HCT116 (cell line): ENCODE measurements at regions not wholly inside any gene's neighbourhood (a gene's known extent, or its start where the extent isn't known, plus 50 kb on each side); places are given as distances from the start of the nearest gene placed in this dataset.
"Not testable (repeated sequence)": the region's sequence is repeated elsewhere in the genome, so short reads cannot be mapped to it uniquely, and the experiment has no call there.

Experiments used
- ATF3 ChIP-seq: IDR thresholded peaks from 2 replicates; pipeline ENCODE4 v1.6.1; 2012
- CTCF ChIP-seq, 3 experiments: fragments of 200-600 bp in 1 of 3; sonication (generic) in 1 of 3; IDR thresholded peaks in 2 of 3; conservative IDR thresholded peaks in 1 of 3; 2 replicates each; pipeline ENCODE4 v1.5.1; 2012 to 2017; ENCODE audit warnings: low read depth in 2 of 3, low read length in 2 of 3, antibody characterized with exemption in 1 of 3, borderline replicate concordance in 1 of 3, control low read depth in 1 of 3, mild to moderate bottlenecking in 1 of 3, mixed read lengths in 1 of 3, mixed run types in 1 of 3, moderate library complexity in 1 of 3; ENCODE audit not compliant: insufficient read depth in 1 of 3
- EZH2 ChIP-seq: fragments of 200-600 bp; sonication (generic); IDR thresholded peaks from 2 replicates; pipeline ENCODE4 v1.6.1; 2017; ENCODE audit warnings: antibody characterized with exemption, mixed run types
- MAX ChIP-seq: IDR thresholded peaks from 2 replicates; pipeline ENCODE4 v1.6.1; 2012
- POLR2A ChIP-seq: IDR thresholded peaks from 2 replicates; pipeline ENCODE4 v1.7.0; 2011; ENCODE audit warnings: borderline replicate concordance; ENCODE audit not compliant: insufficient read depth, insufficient read length; ENCODE audit errors: extremely low read depth
- RAD21 ChIP-seq: IDR thresholded peaks from 2 replicates; pipeline ENCODE4 v1.6.1; 2012; ENCODE audit warnings: low read depth, mild to moderate bottlenecking
- REST ChIP-seq: IDR thresholded peaks from 2 replicates; pipeline ENCODE4 v1.6.1; 2012; ENCODE audit warnings: low read depth
- TCF7L2 ChIP-seq: IDR thresholded peaks from 2 replicates; pipeline ENCODE4 v1.7.0; 2011; ENCODE audit warnings: borderline replicate concordance, inconsistent platforms; ENCODE audit not compliant: insufficient read depth, insufficient read length; ENCODE audit errors: extremely low read depth

- TF ChIP-seq EZH2; POLR2A; CTCF (IDR thresholded peaks at IDR 0.05 in 2 of 3, conservative IDR thresholded peaks at IDR 0.05 in 1 of 3; ENCODE audit: borderline replicate concordance in 1 of 3, insufficient read depth in 1 of 3, low read depth in 2 of 3, low read length in 2 of 3); TCF7L2; REST; MAX; RAD21; ATF3: not testable (repeated sequence)
Observed at GRCh38 chr5:38624541-38624940, 68.1 kb upstream of the LIFR start.
